Muscle layer of colon (tissue), 2 donors: ENCODE measurements at regions not wholly inside any gene's neighbourhood (a gene's known extent, or its start where the extent isn't known, plus 50 kb on each side); places are given as distances from the start of the nearest gene placed in this dataset.

Source experiments
- H3K27ac ChIP-seq: one replicate; pipeline ENCODE4 v1.7.0; 2013; ENCODE audit warnings: low read depth, mild to moderate bottlenecking, low read length, moderate library complexity
- H3K27me3 ChIP-seq, 2 donors: one replicate each; pipeline ENCODE4 v1.7.0; 2013; ENCODE audit warnings: low read length in 2 of 2, mild to moderate bottlenecking in 2 of 2; ENCODE audit not compliant: insufficient read depth in 2 of 2, control insufficient read depth in 1 of 2
- H3K36me3 ChIP-seq: one replicate; pipeline ENCODE4 v1.7.0; 2013; ENCODE audit warnings: mild to moderate bottlenecking, low read length; ENCODE audit not compliant: insufficient read depth
- H3K4me1 ChIP-seq: one replicate; pipeline ENCODE4 v1.7.0; 2013; ENCODE audit warnings: mild to moderate bottlenecking, low read length; ENCODE audit not compliant: insufficient read depth
- H3K4me3 ChIP-seq, 2 donors: one replicate each; pipeline ENCODE4 v1.7.0; 2013; ENCODE audit warnings: low read length in 2 of 2, low read depth in 1 of 2, mild to moderate bottlenecking in 1 of 2, moderate library complexity in 1 of 2
- H3K9ac ChIP-seq: one replicate; pipeline ENCODE4 v1.7.0; 2013; ENCODE audit warnings: low read length
- H3K9me3 ChIP-seq: one replicate; pipeline ENCODE4 v1.7.0; 2013; ENCODE audit warnings: mild to moderate bottlenecking, low read length
- donor health status: abdominal sarcoma.
- donor health status: Adenocarcinoma of cecum.

GRCh38 chr1:68969441-68969840 is 472.6 kb upstream of the DEPDC1 start:
- H3K27ac ChIP-seq, result no peak overlapping the region
- no peaks in the 10 kb centered on the region for H3K27me3 ChIP-seq
- H3K9me3 ChIP-seq, result no peaks in the 10 kb centered on the region
- H3K4me1 ChIP-seq, result no peaks in the 10 kb centered on the region
- no peak overlapping the region for H3K4me3 ChIP-seq
- no peak overlapping the region for H3K9ac ChIP-seq
- H3K36me3 ChIP-seq, result no peaks in the 10 kb centered on the region

- Histone ChIP-seq H3K9me3 (no peaks in the 10 kb centered on the region), H3K36me3 (no peaks in the 10 kb centered on the region), H3K4me1 (peaks cover 5% of the 10 kb centered on the region), H3K27me3 (no peaks in the 10 kb centered on the region), H3K9ac (no peak overlapping the region), H3K27ac (no peak overlapping the region), H3K4me3 (no peak overlapping the region)
Observed at GRCh38 chr1:68970571-68970970, 473.7 kb upstream of the DEPDC1 start.

- Histone ChIP-seq H3K4me3 (no peak overlapping the region), H3K36me3 (no peaks in the 10 kb centered on the region), H3K4me1 (peaks cover 14% of the 10 kb centered on the region), H3K9me3 (no peaks in the 10 kb centered on the region), H3K27me3 (no peaks in the 10 kb centered on the region), H3K9ac (no peak overlapping the region), H3K27ac (no peak overlapping the region)
Observed at GRCh38 chr1:68973459-68974244, 476.8 kb upstream of the DEPDC1 start.

DNA sequence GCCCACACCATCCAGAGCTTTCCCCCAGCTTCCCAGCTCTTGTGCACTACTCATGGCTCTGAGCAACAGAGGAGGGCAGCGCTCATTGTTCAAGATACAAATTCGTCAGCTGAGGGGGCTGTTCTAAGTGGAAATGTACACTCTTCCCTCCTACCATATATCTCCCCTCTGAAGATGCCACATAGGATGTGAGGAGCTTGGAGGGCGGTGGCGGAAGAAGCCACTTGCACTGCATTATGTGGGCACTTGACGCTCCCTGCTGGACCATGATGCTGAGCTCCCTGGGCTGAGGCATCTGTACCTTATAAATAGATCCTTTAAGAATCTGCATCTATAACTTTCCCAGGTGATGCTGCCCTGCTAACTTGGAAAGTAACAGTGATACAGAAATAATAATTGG is 477.6 kb upstream of the DEPDC1 start:
- Histone ChIP-seq H3K36me3 (no peaks in the 10 kb centered on the region), H3K9ac (no peak overlapping the region), H3K27ac (peak overlapping the region; percentile 51), H3K9me3 (no peaks in the 10 kb centered on the region), H3K4me1 (peaks cover 14% of the 10 kb centered on the region), H3K27me3 (no peaks in the 10 kb centered on the region), H3K4me3 (no peak overlapping the region)

DNA sequence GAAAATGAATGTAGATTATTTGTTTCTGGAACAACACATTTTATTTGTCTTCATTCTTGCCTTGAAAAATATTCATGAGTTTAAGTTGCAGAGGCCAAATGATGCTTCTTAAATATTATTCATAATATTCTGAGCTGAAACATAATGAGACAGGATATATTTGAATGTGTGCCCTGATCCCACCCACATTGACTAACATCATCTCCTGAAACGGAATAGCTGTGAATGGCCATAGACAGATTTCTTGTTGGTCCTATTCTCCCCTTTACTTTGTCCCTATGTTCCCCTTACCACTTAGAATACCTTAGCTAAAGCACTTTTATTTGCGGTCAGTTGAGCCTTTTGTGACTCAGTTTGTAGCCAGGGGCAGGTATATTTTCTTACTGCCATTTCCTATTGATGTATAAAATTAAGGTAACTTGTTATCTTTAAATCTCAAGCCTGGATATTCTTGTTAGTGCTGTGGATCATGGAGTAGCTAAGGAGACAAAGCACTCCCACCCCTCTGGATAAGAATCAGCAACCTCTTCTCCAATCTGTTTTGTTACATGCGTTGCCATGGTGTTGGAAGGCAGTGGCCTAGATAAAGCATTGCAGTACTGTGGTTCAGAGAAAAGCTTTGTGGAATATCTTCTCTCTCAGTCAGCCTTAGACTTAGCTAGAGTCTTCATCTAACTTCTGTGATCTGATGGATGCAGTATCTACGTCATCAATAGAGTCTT is 478.5 kb upstream of the DEPDC1 start:
- Histone ChIP-seq H3K4me3 (no peak overlapping the region), H3K4me1 (peaks cover 14% of the 10 kb centered on the region), H3K36me3 (no peaks in the 10 kb centered on the region), H3K9me3 (no peaks in the 10 kb centered on the region), H3K27me3 (no peaks in the 10 kb centered on the region), H3K27ac (peak overlapping the region; percentile 14), H3K9ac (no peak overlapping the region)

DNA sequence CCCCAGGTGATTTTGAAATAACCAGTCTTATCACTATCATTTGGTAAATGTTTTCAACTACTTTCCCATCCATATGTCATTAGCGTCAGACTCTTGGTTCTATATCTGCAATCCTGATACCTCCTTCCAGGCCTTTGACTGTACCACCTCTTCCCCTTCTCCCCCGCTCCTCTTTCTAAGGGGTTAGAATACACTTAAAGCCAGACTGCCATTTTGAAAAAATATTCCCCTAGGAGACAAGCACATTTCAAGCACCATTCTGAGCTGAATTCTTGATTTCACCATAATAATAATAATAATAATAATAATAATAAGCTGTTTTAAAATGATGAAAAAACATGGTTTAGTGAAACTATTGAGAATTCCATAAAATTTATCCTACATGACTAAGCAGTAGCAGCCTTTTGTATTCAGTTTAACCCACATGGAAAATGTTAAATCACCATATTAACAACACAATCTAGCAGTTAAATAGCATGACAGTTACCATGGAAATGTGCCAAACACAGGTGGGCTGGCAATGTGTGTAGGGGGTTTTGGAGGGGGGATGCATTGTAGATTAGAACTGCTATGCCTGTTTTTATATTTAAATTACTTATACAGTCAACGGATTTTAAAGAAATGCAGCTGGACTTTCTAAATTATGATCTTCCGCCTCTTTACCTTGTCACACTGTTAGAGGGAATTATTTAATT is 480.2 kb upstream of the DEPDC1 start:
- Histone ChIP-seq H3K27me3 (no peaks in the 10 kb centered on the region), H3K4me3 (no peak overlapping the region), H3K9ac (no peak overlapping the region), H3K36me3 (no peaks in the 10 kb centered on the region), H3K4me1 (peaks cover 14% of the 10 kb centered on the region), H3K27ac (no peak overlapping the region), H3K9me3 (no peaks in the 10 kb centered on the region)

DNA sequence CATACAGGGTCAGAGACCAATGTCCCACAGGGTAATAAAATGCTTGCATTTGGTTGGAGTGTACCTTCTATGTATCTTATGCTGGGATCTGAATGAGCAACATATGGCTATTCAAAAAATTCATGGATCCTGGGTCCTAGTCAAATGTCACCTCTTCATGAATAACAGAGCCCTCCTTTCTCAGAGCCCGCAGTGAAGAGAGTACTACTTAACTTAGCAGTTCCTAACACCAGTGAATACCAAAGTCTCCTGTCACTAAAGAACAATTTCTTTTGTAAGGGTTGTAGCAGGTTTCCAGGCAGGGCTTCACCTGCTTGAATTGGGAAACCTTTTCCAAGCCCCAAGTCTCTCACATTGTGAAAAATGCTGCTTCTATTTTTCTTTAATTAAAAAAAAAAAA is 483.0 kb upstream of the DEPDC1 start:
- H3K27me3 ChIP-seq, result no peaks in the 10 kb centered on the region

DNA sequence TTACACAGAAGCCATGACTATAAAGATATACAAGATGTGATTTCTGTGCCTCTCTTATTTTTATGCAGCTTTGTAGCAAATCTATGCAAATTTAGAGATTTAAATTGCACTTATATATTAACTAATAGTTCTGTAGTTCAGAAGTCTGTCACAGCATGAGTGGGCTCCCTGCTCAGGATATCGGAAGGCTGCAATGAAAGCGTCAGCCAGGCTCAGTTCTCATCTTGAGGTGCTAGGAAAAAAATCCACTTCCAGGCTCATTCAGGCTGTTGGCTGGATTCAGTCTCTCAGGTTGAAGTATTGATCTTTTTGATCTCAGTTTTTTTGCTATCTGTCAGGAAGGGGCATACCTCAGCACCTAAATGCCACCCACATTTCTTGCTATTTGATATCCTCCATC is 487.4 kb upstream of the DEPDC1 start:
- H3K36me3 ChIP-seq, result no peaks in the 10 kb centered on the region
- H3K9ac ChIP-seq, result no peak overlapping the region
- H3K9me3 ChIP-seq, result no peaks in the 10 kb centered on the region
- H3K4me1 ChIP-seq, result no peaks in the 10 kb centered on the region
- no peaks in the 10 kb centered on the region for H3K27me3 ChIP-seq
- no peak overlapping the region for H3K27ac ChIP-seq
- H3K4me3 ChIP-seq, result no peak overlapping the region

More for the DNA sequence above, 483.0 kb upstream of the DEPDC1 start:
- Histone ChIP-seq H3K27ac (no peak overlapping the region), H3K36me3 (no peaks in the 10 kb centered on the region), H3K4me1 (peaks cover 14% of the 10 kb centered on the region), H3K9me3 (no peaks in the 10 kb centered on the region), H3K4me3 (no peak overlapping the region), H3K9ac (no peak overlapping the region)

- no peak overlapping the region for H3K27ac ChIP-seq
- H3K4me3 ChIP-seq, result no peak overlapping the region
- no peaks in the 10 kb centered on the region for H3K9me3 ChIP-seq
- H3K36me3 ChIP-seq, result no peaks in the 10 kb centered on the region
- no peaks in the 10 kb centered on the region for H3K27me3 ChIP-seq
- no peaks in the 10 kb centered on the region for H3K4me1 ChIP-seq
- H3K9ac ChIP-seq, result no peak overlapping the region
Observed at GRCh38 chr1:68994096-68994495, 497.2 kb upstream of the DEPDC1 start.

GRCh38 chr1:69016468-69016867 is 519.6 kb upstream of the DEPDC1 start:
- no peaks in the 10 kb centered on the region for H3K36me3 ChIP-seq

DNA sequence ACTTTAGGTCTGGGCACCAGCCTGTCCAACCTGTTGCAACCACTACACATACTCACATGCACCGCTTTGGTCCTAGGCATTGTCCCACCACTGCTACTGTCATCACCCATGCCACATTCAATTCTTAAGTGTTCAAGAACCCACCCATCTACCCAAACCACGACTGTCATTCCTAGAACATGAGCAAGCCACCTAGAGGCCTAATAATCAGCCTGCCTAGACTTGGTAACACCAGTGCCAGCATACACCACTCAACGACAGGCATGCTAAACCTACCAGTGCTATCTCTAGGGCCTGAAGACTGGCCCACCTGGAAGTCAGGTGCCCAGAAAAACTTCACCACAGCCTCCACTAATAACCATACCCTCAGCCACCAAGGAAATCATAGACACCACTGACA is 532.8 kb upstream of the DEPDC1 start:
- no peaks in the 10 kb centered on the region for H3K27me3 ChIP-seq
- H3K4me1 ChIP-seq, result no peaks in the 10 kb centered on the region
- H3K9me3 ChIP-seq, result no peaks in the 10 kb centered on the region
- H3K36me3 ChIP-seq, result no peaks in the 10 kb centered on the region
- no peak overlapping the region for H3K9ac ChIP-seq
- no peak overlapping the region for H3K27ac ChIP-seq
- H3K4me3 ChIP-seq, result no peak overlapping the region

More at GRCh38 chr1:69016468-69016867, 519.6 kb upstream of the DEPDC1 start:
- Histone ChIP-seq H3K27me3 (no peaks in the 10 kb centered on the region), H3K4me3 (no peak overlapping the region), H3K27ac (no peak overlapping the region), H3K4me1 (no peaks in the 10 kb centered on the region), H3K9ac (no peak overlapping the region), H3K9me3 (no peaks in the 10 kb centered on the region)
